HEK293 (cell line): ENCODE measurements at regions not wholly inside any gene's neighbourhood (a gene's known extent, or its start where the extent isn't known, plus 50 kb on each side); places are given as distances from the start of the nearest gene placed in this dataset.

Source experiments
- CTCF ChIP-seq: fragments of 450-650 bp; formaldehyde crosslinking; IDR thresholded peaks from 2 replicates; pipeline ENCODE4 v1.5.1; 2016; ENCODE audit warnings: missing biosample characterization, missing genetic modification characterization
- MZF1 ChIP-seq: fragments of 450-650 bp; formaldehyde crosslinking; IDR thresholded peaks from 2 replicates; pipeline ENCODE4 v1.5.1; 2017; ENCODE audit warnings: missing biosample characterization, missing genetic modification characterization, borderline replicate concordance
- ZEB2 ChIP-seq: fragments of 450-650 bp; formaldehyde crosslinking; IDR thresholded peaks from 2 replicates; pipeline ENCODE4 v1.5.1; 2016; ENCODE audit warnings: missing biosample characterization, missing genetic modification characterization
- ZNF146 ChIP-seq: fragments of 450-650 bp; formaldehyde crosslinking; IDR thresholded peaks from 2 replicates; pipeline ENCODE4 v1.5.1; 2016; ENCODE audit warnings: missing biosample characterization, missing genetic modification characterization
- ZNF175 ChIP-seq: fragments of 450-650 bp; formaldehyde crosslinking; IDR thresholded peaks from 2 replicates; pipeline ENCODE4 v1.5.1; 2016; ENCODE audit warnings: missing biosample characterization, missing genetic modification characterization
- ZNF292 ChIP-seq: fragments of 450-650 bp; formaldehyde crosslinking; IDR thresholded peaks from 2 replicates; pipeline ENCODE4 v1.5.1; 2016; ENCODE audit warnings: low read depth, missing biosample characterization, missing genetic modification characterization, borderline replicate concordance
- ZNF354C ChIP-seq: fragments of 450-650 bp; formaldehyde crosslinking; IDR thresholded peaks from 2 replicates; pipeline ENCODE4 v1.5.1; 2016; ENCODE audit warnings: missing biosample characterization, missing genetic modification characterization, low read depth, borderline replicate concordance
- ZNF660 ChIP-seq: fragments of 450-650 bp; IDR thresholded peaks from 2 replicates; pipeline ENCODE4 v1.5.1; 2018; ENCODE audit warnings: missing biosample characterization, mild to moderate bottlenecking, missing genetic modification characterization
- TF ChIP-seq, protein P1 (sequence below): fragments of 450-650 bp; formaldehyde crosslinking; IDR thresholded peaks from 2 replicates; pipeline ENCODE4 v1.5.1; 2016; ENCODE audit warnings: missing biosample characterization, missing genetic modification characterization

DNA sequence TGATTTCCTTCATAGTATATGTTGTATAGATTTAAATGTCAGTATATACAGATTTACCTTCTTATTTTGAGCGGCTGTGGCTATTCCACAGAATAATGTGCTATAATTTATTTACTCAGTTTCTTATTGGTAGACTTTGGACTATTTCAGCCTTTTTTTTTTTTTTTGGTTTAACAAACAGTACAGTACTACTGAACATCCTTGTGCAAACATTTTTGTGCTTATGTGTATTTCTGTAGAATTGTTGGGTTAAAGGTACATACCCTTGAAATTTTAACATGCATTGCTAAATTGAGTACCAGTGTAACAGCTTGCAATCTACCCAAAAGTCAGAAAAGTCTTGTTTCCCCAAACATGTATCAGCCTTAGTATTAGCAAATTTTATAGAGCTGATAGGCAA lies 68.8 kb downstream of the HHEX start:
- TF ChIP-seq ZNF175 (tag by site-specific recombination), result no peak
- TF ChIP-seq ZEB2 (tag by site-specific recombination), result no peak
- TF ChIP-seq, protein P1, sequence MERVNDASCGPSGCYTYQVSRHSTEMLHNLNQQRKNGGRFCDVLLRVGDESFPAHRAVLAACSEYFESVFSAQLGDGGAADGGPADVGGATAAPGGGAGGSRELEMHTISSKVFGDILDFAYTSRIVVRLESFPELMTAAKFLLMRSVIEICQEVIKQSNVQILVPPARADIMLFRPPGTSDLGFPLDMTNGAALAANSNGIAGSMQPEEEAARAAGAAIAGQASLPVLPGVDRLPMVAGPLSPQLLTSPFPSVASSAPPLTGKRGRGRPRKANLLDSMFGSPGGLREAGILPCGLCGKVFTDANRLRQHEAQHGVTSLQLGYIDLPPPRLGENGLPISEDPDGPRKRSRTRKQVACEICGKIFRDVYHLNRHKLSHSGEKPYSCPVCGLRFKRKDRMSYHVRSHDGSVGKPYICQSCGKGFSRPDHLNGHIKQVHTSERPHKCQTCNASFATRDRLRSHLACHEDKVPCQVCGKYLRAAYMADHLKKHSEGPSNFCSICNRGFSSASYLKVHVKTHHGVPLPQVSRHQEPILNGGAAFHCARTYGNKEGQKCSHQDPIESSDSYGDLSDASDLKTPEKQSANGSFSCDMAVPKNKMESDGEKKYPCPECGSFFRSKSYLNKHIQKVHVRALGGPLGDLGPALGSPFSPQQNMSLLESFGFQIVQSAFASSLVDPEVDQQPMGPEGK (tag by site-specific recombination), result no peak
- no peak for TF ChIP-seq ZNF146 (tag by site-specific recombination)
- no peak for TF ChIP-seq CTCF (tag by site-specific recombination)
- TF ChIP-seq ZNF660 (tag by site-specific recombination), result no peak
- no peak for TF ChIP-seq ZNF292 (tag by site-specific recombination)
- no peak for TF ChIP-seq MZF1
- no peak for TF ChIP-seq ZNF354C (tag by site-specific recombination)
